Nephron (organoid): ENCODE measurements at regions not wholly inside any gene's neighbourhood (a gene's known extent, or its start where the extent isn't known, plus 50 kb on each side); places are given as distances from the start of the nearest gene placed in this dataset.

ENCODE experiments used
- H3K27ac Mint-ChIP-seq, 3 experiments: 2 replicates each; pipeline ENCODE4 v1.8.0; 2020; ENCODE audit warnings: mixed read lengths in 3 of 3, mild to moderate bottlenecking in 2 of 3, moderate library complexity in 1 of 3
- H3K27me3 Mint-ChIP-seq: 2 replicates; pipeline ENCODE4 v1.8.0; 2021; ENCODE audit warnings: low read depth, mild to moderate bottlenecking, moderate library complexity, mixed read lengths
- H3K36me3 Mint-ChIP-seq: 2 replicates; pipeline ENCODE4 v1.8.0; 2020; ENCODE audit warnings: low read depth, mixed read lengths
- H3K4me1 Mint-ChIP-seq: 2 replicates; pipeline ENCODE4 v1.8.0; 2020; ENCODE audit warnings: mixed read lengths
- H3K4me3 Mint-ChIP-seq, 3 experiments: 2 replicates each; pipeline ENCODE4 v1.8.0; 2020; ENCODE audit warnings: mild to moderate bottlenecking in 3 of 3, mixed read lengths in 3 of 3, moderate library complexity in 2 of 3
- H3K9me3 Mint-ChIP-seq: 2 replicates; pipeline ENCODE4 v1.8.0; 2020; ENCODE audit warnings: mixed read lengths
- TF ChIP-seq, protein P1 (sequence below), 3 experiments: fragments of 200-600 bp; sonication (generic); IDR thresholded peaks; one replicate each; pipeline ENCODE4 v1.5.0; 2021; ENCODE audit warnings: antibody characterized with exemption in 3 of 3; ENCODE audit not compliant: unreplicated experiment in 3 of 3

GRCh38 chr3:27661797-27662196 lies 60.3 kb downstream of the EOMES start:
- Mint-ChIP-seq H3K27me3 (no peaks in the 10 kb centered on the region), H3K36me3 (no peaks in the 10 kb centered on the region), H3K4me3 (no peak overlapping the region), H3K27ac (no peak overlapping the region), H3K4me1 (peaks cover 7% of the 10 kb centered on the region), H3K9me3 (no peaks in the 10 kb centered on the region)
- TF ChIP-seq, protein P1, sequence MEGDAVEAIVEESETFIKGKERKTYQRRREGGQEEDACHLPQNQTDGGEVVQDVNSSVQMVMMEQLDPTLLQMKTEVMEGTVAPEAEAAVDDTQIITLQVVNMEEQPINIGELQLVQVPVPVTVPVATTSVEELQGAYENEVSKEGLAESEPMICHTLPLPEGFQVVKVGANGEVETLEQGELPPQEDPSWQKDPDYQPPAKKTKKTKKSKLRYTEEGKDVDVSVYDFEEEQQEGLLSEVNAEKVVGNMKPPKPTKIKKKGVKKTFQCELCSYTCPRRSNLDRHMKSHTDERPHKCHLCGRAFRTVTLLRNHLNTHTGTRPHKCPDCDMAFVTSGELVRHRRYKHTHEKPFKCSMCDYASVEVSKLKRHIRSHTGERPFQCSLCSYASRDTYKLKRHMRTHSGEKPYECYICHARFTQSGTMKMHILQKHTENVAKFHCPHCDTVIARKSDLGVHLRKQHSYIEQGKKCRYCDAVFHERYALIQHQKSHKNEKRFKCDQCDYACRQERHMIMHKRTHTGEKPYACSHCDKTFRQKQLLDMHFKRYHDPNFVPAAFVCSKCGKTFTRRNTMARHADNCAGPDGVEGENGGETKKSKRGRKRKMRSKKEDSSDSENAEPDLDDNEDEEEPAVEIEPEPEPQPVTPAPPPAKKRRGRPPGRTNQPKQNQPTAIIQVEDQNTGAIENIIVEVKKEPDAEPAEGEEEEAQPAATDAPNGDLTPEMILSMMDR (IDR thresholded peaks at IDR 0.05; ENCODE audit: unreplicated experiment in 3 of 3), result no peak

GRCh38 chr3:27659279-27660021 lies 62.7 kb downstream of the EOMES start:
- Mint-ChIP-seq H3K27me3 (no peaks in the 10 kb centered on the region), H3K4me3 (no peak overlapping the region), H3K4me1 (no peaks in the 10 kb centered on the region), H3K9me3 (no peaks in the 10 kb centered on the region), H3K27ac (no peak overlapping the region), H3K36me3 (no peaks in the 10 kb centered on the region)
- TF ChIP-seq, protein P1 (IDR thresholded peaks at IDR 0.05; ENCODE audit: unreplicated experiment in 3 of 3), result peak; percentile 55 to 74 (median 58)

GRCh38 chr3:27658741-27659140 lies 63.4 kb downstream of the EOMES start:
- TF ChIP-seq, protein P1 (IDR thresholded peaks at IDR 0.05; ENCODE audit: unreplicated experiment in 3 of 3), result no peak
- Mint-ChIP-seq H3K27ac (no peak overlapping the region), H3K27me3 (no peaks in the 10 kb centered on the region), H3K4me1 (no peaks in the 10 kb centered on the region), H3K36me3 (no peaks in the 10 kb centered on the region), H3K9me3 (no peaks in the 10 kb centered on the region), H3K4me3 (no peak overlapping the region)

- Mint-ChIP-seq H3K27ac (no peak overlapping the region), H3K4me3 (no peak overlapping the region), H3K27me3 (no peaks in the 10 kb centered on the region), H3K36me3 (no peaks in the 10 kb centered on the region), H3K4me1 (no peaks in the 10 kb centered on the region), H3K9me3 (no peaks in the 10 kb centered on the region)
- TF ChIP-seq, protein P1 (IDR thresholded peaks at IDR 0.05; ENCODE audit: unreplicated experiment in 3 of 3), result no peak
Measured at GRCh38 chr3:27657871-27658270, 64.3 kb downstream of the EOMES start.

DNA sequence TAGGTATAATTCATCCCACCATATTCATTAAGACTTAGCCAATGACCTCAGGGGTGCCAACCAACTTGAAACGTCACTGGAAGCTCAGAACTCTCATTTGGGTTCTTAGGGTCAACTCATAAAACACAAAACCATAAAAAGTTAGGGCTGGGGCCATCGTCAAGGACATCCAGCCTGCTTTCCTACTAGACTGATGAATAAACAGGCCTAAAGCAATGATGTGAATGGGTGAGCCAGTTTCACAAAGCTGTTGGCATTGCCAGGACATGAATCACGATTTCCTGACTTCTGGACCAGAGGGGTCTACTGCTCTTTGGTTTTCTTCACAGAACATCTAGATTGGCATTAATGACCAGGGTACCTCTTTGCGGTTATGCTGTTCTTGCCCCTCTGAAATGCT lies 64.7 kb downstream of the EOMES start:
- TF ChIP-seq, protein P1 (IDR thresholded peaks at IDR 0.05; ENCODE audit: unreplicated experiment in 3 of 3), result no peak
- H3K9me3 Mint-ChIP-seq, result no peaks in the 10 kb centered on the region
- H3K27ac Mint-ChIP-seq, result no peak overlapping the region
- no peaks in the 10 kb centered on the region for H3K36me3 Mint-ChIP-seq
- no peak overlapping the region for H3K4me3 Mint-ChIP-seq
- no peaks in the 10 kb centered on the region for H3K27me3 Mint-ChIP-seq
- no peaks in the 10 kb centered on the region for H3K4me1 Mint-ChIP-seq

DNA sequence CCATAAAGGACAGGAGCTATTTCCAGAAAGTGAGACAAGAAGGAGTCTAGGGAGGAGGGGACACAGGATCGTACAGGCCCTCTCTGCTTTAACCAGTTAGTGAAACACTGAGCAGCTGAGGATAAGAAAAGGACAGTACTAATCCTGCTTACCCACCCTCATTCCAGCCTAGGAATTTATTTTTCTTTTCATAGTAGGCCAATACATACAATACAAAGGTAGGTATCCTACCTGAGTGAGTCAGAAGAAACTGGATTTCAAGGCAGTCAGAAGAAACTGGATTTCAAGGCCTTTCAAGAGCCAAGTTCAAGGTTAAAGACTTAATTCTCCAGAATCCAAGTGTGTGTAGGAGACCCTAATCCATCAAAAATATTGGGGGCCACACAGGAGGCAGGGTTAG lies 65.3 kb downstream of the EOMES start:
- no peaks in the 10 kb centered on the region for H3K9me3 Mint-ChIP-seq
- no peak overlapping the region for H3K4me3 Mint-ChIP-seq
- H3K36me3 Mint-ChIP-seq, result no peaks in the 10 kb centered on the region
- no peaks in the 10 kb centered on the region for H3K4me1 Mint-ChIP-seq
- H3K27ac Mint-ChIP-seq, result no peak overlapping the region
- TF ChIP-seq, protein P1 (IDR thresholded peaks at IDR 0.05; ENCODE audit: unreplicated experiment in 3 of 3), result no peak
- no peaks in the 10 kb centered on the region for H3K27me3 Mint-ChIP-seq
